Muscle layer of duodenum (tissue), 2 donors: ENCODE measurements at regions not wholly inside any gene's neighbourhood (a gene's known extent, or its start where the extent isn't known, plus 50 kb on each side); places are given as distances from the start of the nearest gene placed in this dataset.
"Not testable (repeated sequence)": the region's sequence is repeated elsewhere in the genome, so short reads cannot be mapped to it uniquely, and the experiment has no call there.

Experiments used
- H3K27ac ChIP-seq: one replicate; pipeline ENCODE4 v1.7.0; 2013; ENCODE audit warnings: mild to moderate bottlenecking, low read length
- H3K27me3 ChIP-seq: one replicate; pipeline ENCODE4 v1.7.0; 2013; ENCODE audit warnings: low read depth, mild to moderate bottlenecking, control low read depth, low read length
- H3K36me3 ChIP-seq, 2 donors: one replicate each; pipeline ENCODE4 v1.7.0; 2013; ENCODE audit warnings: low read length in 2 of 2, control low read depth in 1 of 2, mild to moderate bottlenecking in 1 of 2; ENCODE audit not compliant: insufficient read depth in 2 of 2, control insufficient read depth in 1 of 2
- H3K4me1 ChIP-seq, 2 donors: one replicate each; pipeline ENCODE4 v1.7.0; 2013; ENCODE audit warnings: low read length in 2 of 2, mild to moderate bottlenecking in 2 of 2, control low read depth in 1 of 2, moderate library complexity in 1 of 2; ENCODE audit not compliant: insufficient read depth in 2 of 2, control insufficient read depth in 1 of 2
- H3K4me3 ChIP-seq, 2 donors: one replicate each; pipeline ENCODE4 v1.7.0; 2013; ENCODE audit warnings: low read length in 2 of 2, low read depth in 1 of 2, mild to moderate bottlenecking in 1 of 2
- H3K9me3 ChIP-seq, 2 donors: one replicate each; pipeline ENCODE4 v1.7.0; 2013; ENCODE audit warnings: low read length in 2 of 2, control low read depth in 1 of 2, mild to moderate bottlenecking in 1 of 2; ENCODE audit not compliant: control insufficient read depth in 1 of 2
- donor health status: healthy.

DNA sequence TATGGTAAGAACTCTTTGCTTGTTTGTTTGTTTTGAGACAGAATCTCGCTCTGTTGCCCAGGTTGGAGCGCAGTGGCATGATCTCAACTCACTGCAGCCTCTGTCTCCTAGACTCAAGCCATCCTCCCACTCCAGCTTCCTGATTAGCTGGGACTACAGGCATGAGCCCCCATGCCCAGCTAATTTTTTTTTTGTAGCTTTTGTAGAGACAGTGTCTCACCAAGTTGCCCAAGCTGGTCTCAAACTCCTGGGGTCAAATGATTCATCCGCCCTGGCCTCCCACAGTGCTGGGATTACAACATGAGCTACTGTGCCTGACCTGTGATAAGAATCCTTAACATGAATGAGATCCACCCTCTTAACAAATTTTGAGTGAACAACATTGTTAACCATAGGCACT, 183.9 kb upstream of the TSHZ3 start:
- Histone ChIP-seq H3K27me3 (no peaks in the 10 kb centered on the region), H3K36me3 (no peaks in the 10 kb centered on the region), H3K27ac (no peak overlapping the region), H3K9me3 (no peaks in the 10 kb centered on the region), H3K4me1 (no peaks in the 10 kb centered on the region), H3K4me3 (no peak overlapping the region)

DNA sequence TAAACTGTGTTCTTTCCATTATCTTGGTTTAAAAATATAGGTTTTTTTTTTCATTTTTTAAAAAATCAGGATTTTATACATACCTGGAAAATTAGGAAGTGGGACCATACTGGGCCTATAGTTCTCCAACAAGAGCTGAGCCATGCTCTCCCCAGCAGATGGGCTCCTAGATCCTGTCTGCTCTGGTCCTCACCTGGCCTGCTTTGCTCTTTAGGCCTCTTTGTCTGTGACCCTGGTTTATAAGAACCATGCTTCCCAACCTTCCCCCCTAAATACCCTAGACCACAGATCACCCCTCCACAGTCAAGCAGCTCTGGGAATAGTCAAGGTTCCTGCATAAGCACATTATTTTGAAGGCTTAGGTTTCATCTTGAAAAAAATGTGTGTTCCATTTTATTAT, 185.0 kb upstream of the TSHZ3 start:
- Histone ChIP-seq H3K4me3 (no peak overlapping the region), H3K27me3 (no peaks in the 10 kb centered on the region), H3K27ac (no peak overlapping the region), H3K4me1 (no peaks in the 10 kb centered on the region), H3K36me3 (no peaks in the 10 kb centered on the region), H3K9me3 (no peaks in the 10 kb centered on the region)

DNA sequence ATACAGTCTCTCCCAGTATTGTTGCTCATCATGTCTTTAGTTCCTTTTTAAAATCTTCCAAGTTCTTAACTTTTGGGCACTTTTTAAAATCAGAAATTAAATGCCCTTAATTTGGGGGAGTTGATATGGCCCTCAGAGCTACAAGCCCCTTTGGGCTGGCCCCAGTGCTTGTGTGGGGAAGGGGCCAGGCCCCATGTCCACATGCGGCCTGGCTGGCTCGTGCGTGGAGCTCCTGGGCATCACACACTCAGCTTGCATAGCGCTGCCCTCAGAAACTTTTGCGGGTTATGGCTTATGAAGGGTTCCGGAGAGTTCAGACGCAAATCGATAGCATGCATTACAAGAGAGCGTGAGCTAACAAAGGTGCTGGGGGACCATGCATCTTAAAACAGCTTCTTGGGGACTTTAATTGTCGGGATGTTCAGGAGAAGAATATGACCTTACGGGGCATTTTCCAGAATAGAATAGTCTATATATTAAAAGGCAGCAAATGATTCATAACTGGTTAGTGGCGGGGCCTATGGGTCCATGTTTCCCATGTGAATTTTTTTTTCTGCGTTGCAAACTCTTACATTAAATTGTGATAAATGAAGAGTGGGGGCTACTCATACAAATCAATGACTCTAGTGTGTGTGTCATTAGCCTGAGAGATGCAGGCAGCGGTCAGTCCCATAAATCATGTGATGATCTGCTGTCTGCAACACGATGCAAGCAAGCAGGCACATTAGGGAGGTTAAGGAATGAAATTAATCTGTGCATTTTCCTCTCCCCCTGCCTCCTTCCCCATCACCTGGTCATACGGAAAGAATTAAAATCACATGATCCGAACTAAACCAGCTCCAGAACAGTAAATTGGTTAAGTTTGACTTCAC, 185.8 kb upstream of the TSHZ3 start:
- H3K27ac ChIP-seq: no peak overlapping the region

GRCh38 chr19:31535691-31536460, 186.6 kb upstream of the TSHZ3 start:
- no peaks in the 10 kb centered on the region for H3K36me3 ChIP-seq
- no peak overlapping the region for H3K27ac ChIP-seq
- H3K27me3 ChIP-seq: no peaks in the 10 kb centered on the region
- H3K4me3 ChIP-seq: no peak overlapping the region
- H3K9me3 ChIP-seq: no peaks in the 10 kb centered on the region
- no peaks in the 10 kb centered on the region for H3K4me1 ChIP-seq

More for the DNA sequence above, 185.8 kb upstream of the TSHZ3 start:
- no peaks in the 10 kb centered on the region for H3K36me3 ChIP-seq
- no peaks in the 10 kb centered on the region for H3K9me3 ChIP-seq
- no peaks in the 10 kb centered on the region for H3K27me3 ChIP-seq
- H3K4me1 ChIP-seq: no peaks in the 10 kb centered on the region
- H3K4me3 ChIP-seq: no peak overlapping the region

- no peaks in the 10 kb centered on the region for H3K36me3 ChIP-seq
Observed at GRCh38 chr19:31537136-31537535, 187.9 kb upstream of the TSHZ3 start.

GRCh38 chr19:31537902-31538301, 188.7 kb upstream of the TSHZ3 start:
- not testable (repeated sequence) for H3K4me3 ChIP-seq, H3K27ac ChIP-seq, H3K36me3 ChIP-seq, H3K9me3 ChIP-seq, H3K27me3 ChIP-seq, H3K4me1 ChIP-seq

More at GRCh38 chr19:31537136-31537535, 187.9 kb upstream of the TSHZ3 start:
- Histone ChIP-seq H3K9me3 (no peaks in the 10 kb centered on the region), H3K4me3 (no peak overlapping the region), H3K27me3 (no peaks in the 10 kb centered on the region), H3K4me1 (no peaks in the 10 kb centered on the region), H3K27ac (no peak overlapping the region)

- Histone ChIP-seq H3K4me3 (no peak overlapping the region), H3K4me1 (no peaks in the 10 kb centered on the region), H3K36me3 (no peaks in the 10 kb centered on the region), H3K27ac (no peak overlapping the region), H3K9me3 (no peaks in the 10 kb centered on the region), H3K27me3 (no peaks in the 10 kb centered on the region)
Observed at GRCh38 chr19:31538879-31539278, 189.6 kb upstream of the TSHZ3 start.

- Histone ChIP-seq H3K27ac (no peak overlapping the region), H3K27me3 (no peaks in the 10 kb centered on the region), H3K4me3 (no peak overlapping the region), H3K9me3 (no peaks in the 10 kb centered on the region), H3K4me1 (no peaks in the 10 kb centered on the region), H3K36me3 (no peaks in the 10 kb centered on the region)
Observed at GRCh38 chr19:31539386-31539785, 190.2 kb upstream of the TSHZ3 start.

- H3K9me3 ChIP-seq: no peaks in the 10 kb centered on the region
- H3K36me3 ChIP-seq: no peaks in the 10 kb centered on the region
- no peak overlapping the region for H3K27ac ChIP-seq
- no peaks in the 10 kb centered on the region for H3K4me1 ChIP-seq
- H3K4me3 ChIP-seq: no peak overlapping the region
- H3K27me3 ChIP-seq: no peaks in the 10 kb centered on the region
Observed at GRCh38 chr19:31541396-31541795, 192.2 kb upstream of the TSHZ3 start.

GRCh38 chr19:31543456-31543855, 194.2 kb upstream of the TSHZ3 start:
- H3K4me1 ChIP-seq: no peaks in the 10 kb centered on the region
- no peak overlapping the region for H3K4me3 ChIP-seq
- H3K9me3 ChIP-seq: no peaks in the 10 kb centered on the region
- H3K27me3 ChIP-seq: no peaks in the 10 kb centered on the region
- H3K27ac ChIP-seq: no peak overlapping the region
- H3K36me3 ChIP-seq: no peaks in the 10 kb centered on the region

GRCh38 chr19:31545777-31546176, 196.5 kb upstream of the TSHZ3 start:
- Histone ChIP-seq H3K4me3 (no peak overlapping the region), H3K9me3 (no peaks in the 10 kb centered on the region), H3K4me1 (no peaks in the 10 kb centered on the region), H3K27me3 (no peaks in the 10 kb centered on the region), H3K27ac (no peak overlapping the region), H3K36me3 (no peaks in the 10 kb centered on the region)
